ENCODE measurements at regions not wholly inside any gene's neighbourhood (a gene's known extent, or its start where the extent isn't known, plus 50 kb on each side); places are given as distances from the start of the nearest gene placed in this dataset.

DNA sequence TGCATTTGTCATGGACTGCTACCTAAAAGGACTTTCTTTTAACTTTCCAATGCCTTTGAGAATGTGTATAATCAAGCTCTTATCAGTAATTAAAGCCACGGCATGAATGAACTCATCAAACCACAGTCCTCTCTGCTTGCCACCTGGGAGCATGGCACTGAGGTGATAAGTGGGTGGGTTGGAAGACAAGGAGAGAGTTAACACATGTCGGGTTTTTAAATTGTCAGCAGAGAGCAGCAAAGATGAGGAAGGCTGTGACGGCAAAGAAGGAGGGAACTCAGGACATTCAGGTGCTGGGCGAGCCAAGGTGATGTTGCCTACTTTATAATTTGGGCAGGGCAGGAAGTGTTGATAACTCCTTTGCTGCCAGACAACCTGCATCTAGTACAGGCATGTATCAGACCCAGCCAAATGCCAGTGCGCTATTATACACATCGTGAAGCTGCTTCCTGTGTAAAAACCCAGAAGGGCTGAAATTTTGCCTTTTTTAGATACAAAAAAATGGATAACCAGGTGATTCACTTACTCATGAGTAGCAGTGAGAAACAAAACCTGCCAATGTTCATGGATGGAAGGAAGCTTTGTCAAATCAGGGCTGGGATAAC is 269.1 kb downstream of the KIF4B start:
- FAIRE-seq (no peak), DNase-seq (ENCODE audit: insufficient read length, low spot score) (no peak)

DNA sequence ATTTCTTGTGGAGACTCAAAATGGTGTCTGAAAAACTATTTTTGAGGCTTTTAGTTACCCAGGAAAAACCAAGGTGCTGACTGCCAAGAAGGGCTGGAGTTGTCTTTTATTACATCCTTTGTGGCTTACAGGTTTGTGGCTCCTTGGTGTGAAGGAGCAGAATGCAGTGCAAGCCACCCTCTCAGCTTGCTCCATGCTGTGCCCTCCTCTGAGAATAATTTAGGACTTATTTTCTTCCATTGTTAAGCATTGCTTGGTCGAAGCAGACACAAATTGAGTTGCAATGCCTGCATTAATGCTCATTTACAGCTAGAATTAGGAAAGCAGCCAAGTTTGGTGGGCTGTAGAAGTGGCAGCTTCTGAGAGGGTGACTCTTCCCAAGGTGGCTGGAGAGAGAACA is 272.2 kb downstream of the KIF4B start:
- DNase-seq (ENCODE audit: insufficient read length, low spot score) (no peak), FAIRE-seq (no peak)

- DNase-seq (ENCODE audit: insufficient read length, low spot score) (no peak), FAIRE-seq (no peak)
Observed at GRCh38 chr5:155290937-155291336, 277.4 kb downstream of the KIF4B start.

- FAIRE-seq = no peak
- DNase-seq (ENCODE audit: insufficient read length, low spot score) = no peak
Observed at GRCh38 chr5:155293605-155294178, 280.1 kb downstream of the KIF4B start.

DNA sequence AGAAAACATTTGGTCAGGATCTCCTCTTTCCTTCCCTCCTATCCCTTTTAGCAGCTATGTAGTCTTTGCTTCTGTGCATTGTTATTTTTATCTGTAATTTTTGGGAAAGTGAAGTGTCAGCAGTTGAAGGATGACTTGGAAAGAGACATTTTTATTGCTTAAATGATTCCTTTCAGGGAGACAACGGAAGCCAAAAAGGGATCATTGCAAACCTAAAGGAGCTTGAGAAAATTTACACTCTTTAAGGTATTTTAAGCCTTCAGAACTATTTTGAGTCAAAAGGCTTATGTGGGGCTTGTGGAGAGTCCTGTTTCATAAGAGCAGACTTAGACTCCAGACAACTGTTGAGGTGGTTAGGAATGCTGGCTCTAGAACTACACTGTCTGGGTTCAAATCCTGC is 281.6 kb downstream of the KIF4B start:
- FAIRE-seq = no peak

GRCh38 chr5:155299386-155300005 is 285.9 kb downstream of the KIF4B start:
- FAIRE-seq (no peak), DNase-seq (ENCODE audit: insufficient read length, low spot score) (no peak)

More for the DNA sequence above, 281.6 kb downstream of the KIF4B start:
- no peak for DNase-seq (ENCODE audit: insufficient read length, low spot score)

- no peak for DNase-seq (ENCODE audit: insufficient read length, low spot score)
- FAIRE-seq = no peak
Observed at GRCh38 chr5:155303120-155303519, 289.6 kb downstream of the KIF4B start.

GRCh38 chr5:155307229-155307628 is 293.7 kb downstream of the KIF4B start:
- no peak for DNase-seq (ENCODE audit: insufficient read length, low spot score)
- no peak for FAIRE-seq

DNA sequence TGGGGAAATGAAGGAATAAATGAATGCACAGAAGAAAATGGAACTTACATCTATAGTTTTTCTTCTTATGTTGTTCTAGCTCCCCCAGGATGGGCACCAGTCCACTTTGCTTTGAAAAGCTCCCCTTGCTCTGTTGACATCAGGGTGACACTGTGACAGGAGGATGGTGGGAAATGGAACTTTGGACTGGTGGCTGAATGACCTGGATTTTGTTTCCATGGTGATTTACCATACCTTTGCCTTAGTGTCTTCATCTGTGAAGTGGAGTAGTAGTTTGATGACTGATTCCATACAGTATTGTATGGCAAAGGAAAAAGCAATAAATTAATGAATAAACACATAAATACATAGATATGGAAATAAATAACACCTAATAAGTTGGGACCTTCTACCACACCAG is 294.7 kb downstream of the KIF4B start:
- DNase-seq (ENCODE audit: insufficient read length, low spot score) (no peak), FAIRE-seq (no peak)

- no peak for FAIRE-seq
- no peak for DNase-seq (ENCODE audit: insufficient read length, low spot score)
Observed at GRCh38 chr5:155309021-155309746, 295.6 kb downstream of the KIF4B start.

GRCh38 chr5:155311721-155312120 is 298.2 kb downstream of the KIF4B start:
- DNase-seq (ENCODE audit: insufficient read length, low spot score) (no peak), FAIRE-seq (no peak)

DNA sequence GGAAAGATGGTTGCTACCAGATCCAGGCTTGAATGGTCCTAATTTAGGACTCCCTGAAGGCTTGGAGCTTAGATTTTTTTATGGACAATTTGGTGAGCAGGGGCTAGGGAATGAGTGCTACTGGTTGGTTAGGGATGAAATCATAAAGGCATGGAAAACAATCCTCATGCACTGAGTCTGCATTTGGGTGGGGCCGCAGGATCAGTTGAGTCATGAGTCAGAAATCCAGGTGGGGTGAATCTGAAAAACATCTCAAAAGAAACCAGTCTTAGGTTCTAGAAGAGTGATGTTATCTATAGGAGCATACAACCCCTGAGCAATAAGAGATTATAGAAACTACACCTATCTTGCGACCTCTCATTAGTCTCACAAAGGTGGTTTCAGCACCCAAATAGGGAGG is 300.0 kb downstream of the KIF4B start:
- no peak for FAIRE-seq

GRCh38 chr5:155316070-155316714 is 302.6 kb downstream of the KIF4B start:
- FAIRE-seq (no peak), DNase-seq (ENCODE audit: insufficient read length, low spot score) (no peak)

More for the DNA sequence above, 300.0 kb downstream of the KIF4B start:
- DNase-seq (ENCODE audit: insufficient read length, low spot score) = no peak

DNA sequence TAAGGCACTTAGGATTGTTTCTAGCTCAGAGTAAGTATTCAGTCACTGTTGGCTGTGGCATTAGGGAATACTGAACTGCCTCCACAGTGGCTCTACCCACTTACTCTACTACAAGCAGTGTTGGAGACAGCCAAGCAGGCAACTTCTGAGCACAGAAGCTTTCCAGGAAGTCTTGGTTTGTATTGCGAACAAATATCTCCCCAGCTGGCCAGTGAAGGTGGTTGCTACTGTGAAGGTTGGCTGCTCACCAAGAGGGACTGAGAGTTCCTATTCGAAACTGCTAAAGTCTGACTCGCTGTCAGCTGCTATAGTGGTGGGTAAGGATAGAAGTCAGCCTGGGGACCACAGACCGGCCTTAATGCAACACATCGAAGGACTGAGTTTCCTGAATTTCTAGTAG is 319.1 kb downstream of the KIF4B start:
- DNase-seq (ENCODE audit: insufficient read length, low spot score) (no peak), FAIRE-seq (no peak)

- FAIRE-seq = no peak
- no peak for DNase-seq (ENCODE audit: insufficient read length, low spot score)
Observed at GRCh38 chr5:155342956-155343355, 329.4 kb downstream of the KIF4B start.

DNA sequence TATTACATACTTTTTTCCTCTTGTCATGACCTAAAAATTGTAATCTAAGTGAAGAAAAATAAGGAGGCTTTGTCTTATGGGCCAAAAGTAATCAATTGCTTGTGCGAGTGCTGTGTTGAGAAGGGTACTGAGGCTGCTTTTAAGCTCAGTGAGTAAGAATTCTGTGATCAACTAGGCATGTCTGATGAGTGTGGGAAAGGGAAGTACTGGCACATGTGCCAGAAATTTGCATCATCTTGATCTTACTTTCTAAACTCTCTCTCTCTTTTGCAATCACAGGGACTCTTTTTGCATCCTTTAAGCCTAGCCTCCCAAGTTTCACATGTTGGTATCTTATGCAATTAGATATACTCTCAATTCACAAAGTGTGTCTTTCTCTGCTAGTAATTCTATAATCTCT is 329.9 kb downstream of the KIF4B start:
- DNase-seq (ENCODE audit: insufficient read length, low spot score) (no peak), FAIRE-seq (no peak)

DNA sequence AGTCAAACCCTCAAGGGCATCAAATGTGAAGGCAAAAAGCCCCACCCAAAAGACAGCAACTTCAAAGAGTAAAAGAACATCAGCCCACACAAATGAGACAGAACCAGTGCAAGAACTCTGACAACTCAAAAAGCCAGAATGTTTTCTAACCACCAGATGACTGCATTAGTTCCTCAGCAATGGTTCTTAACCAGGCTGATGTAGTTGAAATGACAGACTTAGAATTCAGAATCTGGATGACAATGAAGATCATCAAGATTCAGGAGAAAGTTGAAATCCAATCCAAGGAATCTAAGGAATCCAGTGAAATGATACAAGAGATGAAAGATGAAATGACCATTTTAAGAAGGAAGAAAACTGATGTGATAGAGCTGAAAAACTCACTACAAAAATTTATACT is 339.7 kb downstream of the KIF4B start:
- no peak for FAIRE-seq

GRCh38 chr5:155366096-155366495 is 352.5 kb downstream of the KIF4B start:
- DNase-seq (ENCODE audit: insufficient read length, low spot score) (no peak), FAIRE-seq (no peak)

More for the DNA sequence above, 339.7 kb downstream of the KIF4B start:
- DNase-seq (ENCODE audit: insufficient read length, low spot score) = no peak

- FAIRE-seq (no peak), DNase-seq (ENCODE audit: insufficient read length, low spot score) (no peak)
Observed at GRCh38 chr5:155367841-155368240, 354.3 kb downstream of the KIF4B start.

- FAIRE-seq (no peak), DNase-seq (ENCODE audit: insufficient read length, low spot score) (no peak)
Observed at GRCh38 chr5:155368490-155368889, 354.9 kb downstream of the KIF4B start.

GRCh38 chr5:155380480-155380879 is 366.9 kb downstream of the KIF4B start:
- FAIRE-seq (no peak), DNase-seq (ENCODE audit: insufficient read length, low spot score) (no peak)

All from HTR-8/SVneo (cell line).